H9 (cell line): ENCODE measurements at regions not wholly inside any gene's neighbourhood (a gene's known extent, or its start where the extent isn't known, plus 50 kb on each side); places are given as distances from the start of the nearest gene placed in this dataset.

Source experiments
- DNase-seq: peaks from one replicate; pipeline ENCODE4 v3.0.0-alpha.2; 2017
- H2AFZ ChIP-seq: one replicate; pipeline ENCODE4 v1.6.1; 2013; ENCODE audit warnings: mild to moderate bottlenecking, low read length, control low read depth, moderate library complexity
- H2AK5ac ChIP-seq: 2 replicates; pipeline ENCODE4 v1.6.1; 2013; ENCODE audit warnings: low read length, control low read depth, mixed read lengths; ENCODE audit not compliant: insufficient read length
- H2BK120ac ChIP-seq: one replicate; pipeline ENCODE4 v1.6.1; 2013; ENCODE audit warnings: low read depth, mild to moderate bottlenecking, low read length, control low read depth, inconsistent platforms; ENCODE audit not compliant: poor library complexity, severe bottlenecking
- H2BK12ac ChIP-seq: 2 replicates; pipeline ENCODE4 v1.6.1; 2013; ENCODE audit warnings: low read length, control low read depth, mixed read lengths, low read depth; ENCODE audit not compliant: insufficient read length
- H2BK15ac ChIP-seq: 2 replicates; pipeline ENCODE4 v1.6.1; 2013; ENCODE audit warnings: low read depth, low read length, control low read depth
- H2BK20ac ChIP-seq: one replicate; pipeline ENCODE4 v1.6.1; 2013; ENCODE audit warnings: low read depth, mild to moderate bottlenecking, low read length, control low read depth, inconsistent platforms; ENCODE audit not compliant: poor library complexity, severe bottlenecking
- H2BK5ac ChIP-seq: 2 replicates; pipeline ENCODE4 v1.6.1; 2013; ENCODE audit warnings: low read length, control low read depth, mixed read lengths; ENCODE audit not compliant: insufficient read length
- H3K14ac ChIP-seq: 2 replicates; pipeline ENCODE4 v1.6.1; 2013; ENCODE audit warnings: low read length, control low read depth; ENCODE audit not compliant: insufficient read depth
- H3K18ac ChIP-seq: 2 replicates; pipeline ENCODE4 v1.6.1; 2013; ENCODE audit warnings: low read depth, mild to moderate bottlenecking, mixed read lengths, low read length, control low read depth; ENCODE audit not compliant: insufficient read length
- H3K23ac ChIP-seq: 2 replicates; pipeline ENCODE4 v1.6.1; 2013; ENCODE audit warnings: low read length, control low read depth, mixed read lengths, low read depth; ENCODE audit not compliant: insufficient read length
- H3K23me2 ChIP-seq: 2 replicates; pipeline ENCODE4 v1.6.1; 2013; ENCODE audit warnings: low read depth, mild to moderate bottlenecking, mixed read lengths, low read length, control low read depth; ENCODE audit not compliant: insufficient read length, poor library complexity, severe bottlenecking
- H3K27ac ChIP-seq: 2 replicates; pipeline ENCODE4 v1.5.1; 2013; ENCODE audit warnings: low read length, control low read depth, mixed read lengths, low read depth; ENCODE audit not compliant: insufficient read length
- H3K27me3 ChIP-seq: 2 replicates; pipeline ENCODE4 v1.6.1; 2013; ENCODE audit warnings: low read length, control low read depth, inconsistent platforms; ENCODE audit not compliant: insufficient read depth
- H3K4ac ChIP-seq: 2 replicates; pipeline ENCODE4 v1.6.1; 2013; ENCODE audit warnings: low read depth, mild to moderate bottlenecking, control low read depth, inconsistent platforms, low read length, moderate library complexity
- H3K4me1 ChIP-seq: 2 replicates; pipeline ENCODE4 v1.6.1; 2013; ENCODE audit warnings: low read length, control low read depth, inconsistent platforms; ENCODE audit not compliant: insufficient read depth
- H3K4me2 ChIP-seq: 2 replicates; pipeline ENCODE4 v1.6.1; 2013; ENCODE audit warnings: low read length, control low read depth, mixed read lengths; ENCODE audit not compliant: insufficient read length, insufficient read depth
- H3K56ac ChIP-seq: 2 replicates; pipeline ENCODE4 v1.6.1; 2013; ENCODE audit warnings: low read depth, mild to moderate bottlenecking, mixed read lengths, low read length, control low read depth; ENCODE audit not compliant: insufficient read length
- H3K79me1 ChIP-seq: 2 replicates; pipeline ENCODE4 v1.6.1; 2013; ENCODE audit warnings: low read depth, mild to moderate bottlenecking, moderate library complexity, low read length, control low read depth, inconsistent platforms; ENCODE audit not compliant: insufficient read depth, poor library complexity, severe bottlenecking
- H3K79me2 ChIP-seq: 2 replicates; pipeline ENCODE4 v1.6.1; 2013; ENCODE audit warnings: low read length, control low read depth, inconsistent platforms; ENCODE audit not compliant: insufficient read depth
- H3K9ac ChIP-seq: 2 replicates; pipeline ENCODE4 v1.6.1; 2013; ENCODE audit warnings: low read length, control low read depth, mixed read lengths; ENCODE audit not compliant: insufficient read length; ENCODE audit errors: extremely low read depth
- H3K9me3 ChIP-seq: one replicate; pipeline ENCODE4 v1.6.1; 2013; ENCODE audit warnings: low read depth, low read length, inconsistent platforms; ENCODE audit not compliant: control insufficient read depth
- H3T11ph ChIP-seq: one replicate; pipeline ENCODE4 v1.6.1; 2013; ENCODE audit warnings: mild to moderate bottlenecking, low read length, control low read depth, inconsistent platforms
- H4K20me1 ChIP-seq: one replicate; pipeline ENCODE4 v1.6.1; 2013; ENCODE audit not compliant: control insufficient read depth, insufficient read length, insufficient read depth
- H4K5ac ChIP-seq: 2 replicates; pipeline ENCODE4 v1.6.1; 2013; ENCODE audit warnings: low read depth, mild to moderate bottlenecking, mixed read lengths, low read length, control low read depth; ENCODE audit not compliant: insufficient read length
- H4K8ac ChIP-seq: replicated peaks from 2 replicates; pipeline ENCODE4 v1.6.1; 2013; ENCODE audit warnings: low read length, control low read depth, mixed read lengths, low read depth; ENCODE audit not compliant: insufficient read length
- H4K91ac ChIP-seq: 2 replicates; pipeline ENCODE4 v1.6.1; 2013; ENCODE audit warnings: low read depth, mild to moderate bottlenecking, moderate library complexity, mixed read lengths, low read length, control low read depth; ENCODE audit not compliant: insufficient read length
- H3K27ac Mint-ChIP-seq, 3 experiments: 2 replicates in 2 of 3; 3 replicates in 1 of 3; pipeline ENCODE4 v1.8.0; 2020 to 2021; ENCODE audit warnings: mixed read lengths in 3 of 3, mild to moderate bottlenecking in 1 of 3, moderate library complexity in 1 of 3
- H3K27me3 Mint-ChIP-seq: 2 replicates; pipeline ENCODE4 v1.8.0; 2021; ENCODE audit warnings: low read depth, mild to moderate bottlenecking, moderate library complexity, mixed read lengths
- H3K36me3 Mint-ChIP-seq, 3 experiments: 2 replicates in 2 of 3; 3 replicates in 1 of 3; pipeline ENCODE4 v1.8.0; 2020 to 2021; ENCODE audit warnings: low read depth in 3 of 3, mixed read lengths in 3 of 3; ENCODE audit not compliant: insufficient read depth in 1 of 3
- H3K4me1 Mint-ChIP-seq, 2 experiments: 2 replicates each; pipeline ENCODE4 v1.8.0; 2020; ENCODE audit warnings: mixed read lengths in 2 of 2
- H3K4me3 Mint-ChIP-seq, 2 experiments: 2 replicates in 1 of 2; 3 replicates in 1 of 2; pipeline ENCODE4 v1.8.0; 2020 to 2021; ENCODE audit warnings: mild to moderate bottlenecking in 2 of 2, mixed read lengths in 2 of 2, moderate library complexity in 1 of 2
- H3K9me3 Mint-ChIP-seq, 2 experiments: 2 replicates in 1 of 2; 3 replicates in 1 of 2; pipeline ENCODE4 v1.8.0; 2020; ENCODE audit warnings: mild to moderate bottlenecking in 2 of 2, mixed read lengths in 2 of 2, moderate library complexity in 1 of 2
- WGBS: extraction: QIAGEN DNeasy Blood & Tissue Kit; methylation state at CpG from one replicate; pipeline ENCODE4 v1.1.7; 2013; ENCODE audit warnings: missing lambda C conversion rate, low lambda C conversion rate, mixed read lengths; ENCODE audit not compliant: insufficient read length; ENCODE audit errors: extremely low coverage; 5-methylcytosine and 5-hydroxymethylcytosine counted together
- TF ChIP-seq, protein P1 (sequence below): fragments of 200-600 bp; sonication (generic); conservative IDR thresholded peaks from 3 replicates; pipeline ENCODE4 v1.8.0; 2021; ENCODE audit warnings: antibody characterized with exemption, mild to moderate bottlenecking

GRCh38 chr3:64806668-64807605, 119.1 kb upstream of the ADAMTS9 start:
- Histone ChIP-seq H3K4ac (no peak overlapping the region), H3K9me3 (no peaks in the 10 kb centered on the region), H4K20me1 (no peaks in the 10 kb centered on the region), H3T11ph (no peak overlapping the region), H3K27ac (no peak overlapping the region), H2BK120ac (no peak overlapping the region), H3K56ac (no peak overlapping the region), H2BK5ac (no peak overlapping the region), H2AFZ (no peak overlapping the region), H2BK15ac (no peak overlapping the region), H4K5ac (no peak overlapping the region), H3K79me2 (no peaks in the 10 kb centered on the region), H3K4me2 (no peak overlapping the region), H3K23ac (no peak overlapping the region), H2AK5ac (no peak overlapping the region), H4K91ac (no peak overlapping the region), H3K18ac (no peak overlapping the region), H3K4me1 (no peaks in the 10 kb centered on the region), H3K79me1 (no peaks in the 10 kb centered on the region), H2BK12ac (no peak overlapping the region), H2BK20ac (no peak overlapping the region), H3K9ac (no peak overlapping the region), H3K14ac (no peak overlapping the region), H3K27me3 (no peaks in the 10 kb centered on the region), H4K8ac (no peak overlapping the region), H3K23me2 (no peaks in the 10 kb centered on the region)
- no peak for DNase-seq
- Mint-ChIP-seq H3K4me1 (no peaks in the 10 kb centered on the region), H3K27ac (no peak overlapping the region), H3K36me3 (no peaks in the 10 kb centered on the region), H3K9me3 (no peaks in the 10 kb centered on the region), H3K27me3 (peaks cover 13% of the 10 kb centered on the region), H3K4me3 (no peak overlapping the region)
- WGBS = no CpG with 5 or more reads among the region's 6 CpGs
- TF ChIP-seq, protein P1, sequence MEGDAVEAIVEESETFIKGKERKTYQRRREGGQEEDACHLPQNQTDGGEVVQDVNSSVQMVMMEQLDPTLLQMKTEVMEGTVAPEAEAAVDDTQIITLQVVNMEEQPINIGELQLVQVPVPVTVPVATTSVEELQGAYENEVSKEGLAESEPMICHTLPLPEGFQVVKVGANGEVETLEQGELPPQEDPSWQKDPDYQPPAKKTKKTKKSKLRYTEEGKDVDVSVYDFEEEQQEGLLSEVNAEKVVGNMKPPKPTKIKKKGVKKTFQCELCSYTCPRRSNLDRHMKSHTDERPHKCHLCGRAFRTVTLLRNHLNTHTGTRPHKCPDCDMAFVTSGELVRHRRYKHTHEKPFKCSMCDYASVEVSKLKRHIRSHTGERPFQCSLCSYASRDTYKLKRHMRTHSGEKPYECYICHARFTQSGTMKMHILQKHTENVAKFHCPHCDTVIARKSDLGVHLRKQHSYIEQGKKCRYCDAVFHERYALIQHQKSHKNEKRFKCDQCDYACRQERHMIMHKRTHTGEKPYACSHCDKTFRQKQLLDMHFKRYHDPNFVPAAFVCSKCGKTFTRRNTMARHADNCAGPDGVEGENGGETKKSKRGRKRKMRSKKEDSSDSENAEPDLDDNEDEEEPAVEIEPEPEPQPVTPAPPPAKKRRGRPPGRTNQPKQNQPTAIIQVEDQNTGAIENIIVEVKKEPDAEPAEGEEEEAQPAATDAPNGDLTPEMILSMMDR = no peak
